Smooth muscle cell (in vitro differentiated cells): ENCODE measurements at regions not wholly inside any gene's neighbourhood (a gene's known extent, or its start where the extent isn't known, plus 50 kb on each side); places are given as distances from the start of the nearest gene placed in this dataset.

Experiments
- DNase-seq: peaks from one replicate; lab custom pipeline; 2025; ENCODE audit not compliant: unreplicated experiment; lab: John Stamatoyannopoulos, UW
- H2AFZ ChIP-seq: fragments of 200-600 bp; sonication (generic); 2 replicates; pipeline ENCODE4 v1.6.0; 2016; ENCODE audit warnings: antibody characterized with exemption, low read depth, mild to moderate bottlenecking
- H3F3A ChIP-seq: fragments of 200-600 bp; sonication (generic); 2 replicates; pipeline ENCODE4 v1.6.0; 2017; ENCODE audit warnings: antibody characterized with exemption, low read depth
- H3K27ac ChIP-seq: fragments of 200-600 bp; sonication (generic); 2 replicates; pipeline ENCODE4 v1.5.1; 2016; ENCODE audit warnings: low read depth, mild to moderate bottlenecking
- H3K27me3 ChIP-seq: fragments of 200-600 bp; sonication (generic); 2 replicates; pipeline ENCODE4 v1.6.1; 2016; ENCODE audit warnings: low read depth, mild to moderate bottlenecking
- H3K36me3 ChIP-seq: fragments of 200-600 bp; sonication (generic); 2 replicates; pipeline ENCODE4 v1.5.1; 2016; ENCODE audit warnings: low read depth
- H3K4me1 ChIP-seq: fragments of 200-600 bp; sonication (generic); 2 replicates; pipeline ENCODE4 v1.5.1; 2016; ENCODE audit warnings: low read depth
- H3K4me2 ChIP-seq: fragments of 200-600 bp; sonication (generic); 2 replicates; pipeline ENCODE4 v1.6.0; 2016; ENCODE audit warnings: mild to moderate bottlenecking
- H3K4me3 ChIP-seq: fragments of 200-600 bp; sonication (generic); 2 replicates; pipeline ENCODE4 v1.5.1; 2016; ENCODE audit warnings: mild to moderate bottlenecking
- H3K79me2 ChIP-seq: fragments of 200-600 bp; sonication (generic); 2 replicates; pipeline ENCODE4 v1.6.0; 2016; ENCODE audit warnings: low read depth, mild to moderate bottlenecking
- H3K9ac ChIP-seq: fragments of 200-600 bp; sonication (generic); 2 replicates; pipeline ENCODE4 v1.6.0; 2016; ENCODE audit warnings: low read depth
- H3K9me3 ChIP-seq: fragments of 200-600 bp; sonication (generic); replicated peaks from 2 replicates; pipeline ENCODE4 v1.5.1; 2016; ENCODE audit warnings: low read depth
- H4K20me1 ChIP-seq: fragments of 200-600 bp; sonication (generic); 2 replicates; pipeline ENCODE4 v1.6.0; 2016; ENCODE audit warnings: low read depth
- WGBS: methylation state at CpG from one replicate; pipeline ENCODE4 v1.1.7; 2016; ENCODE audit warnings: low lambda C conversion rate; 5-methylcytosine and 5-hydroxymethylcytosine counted together
- TF ChIP-seq, protein P1 (sequence below): fragments of 200-600 bp; sonication (generic); IDR thresholded peaks from 2 replicates; pipeline ENCODE4 v1.5.1; 2017; ENCODE audit warnings: borderline replicate concordance, mild to moderate bottlenecking, antibody characterized with exemption; ENCODE audit not compliant: insufficient read depth, poor library complexity, severe bottlenecking

DNA sequence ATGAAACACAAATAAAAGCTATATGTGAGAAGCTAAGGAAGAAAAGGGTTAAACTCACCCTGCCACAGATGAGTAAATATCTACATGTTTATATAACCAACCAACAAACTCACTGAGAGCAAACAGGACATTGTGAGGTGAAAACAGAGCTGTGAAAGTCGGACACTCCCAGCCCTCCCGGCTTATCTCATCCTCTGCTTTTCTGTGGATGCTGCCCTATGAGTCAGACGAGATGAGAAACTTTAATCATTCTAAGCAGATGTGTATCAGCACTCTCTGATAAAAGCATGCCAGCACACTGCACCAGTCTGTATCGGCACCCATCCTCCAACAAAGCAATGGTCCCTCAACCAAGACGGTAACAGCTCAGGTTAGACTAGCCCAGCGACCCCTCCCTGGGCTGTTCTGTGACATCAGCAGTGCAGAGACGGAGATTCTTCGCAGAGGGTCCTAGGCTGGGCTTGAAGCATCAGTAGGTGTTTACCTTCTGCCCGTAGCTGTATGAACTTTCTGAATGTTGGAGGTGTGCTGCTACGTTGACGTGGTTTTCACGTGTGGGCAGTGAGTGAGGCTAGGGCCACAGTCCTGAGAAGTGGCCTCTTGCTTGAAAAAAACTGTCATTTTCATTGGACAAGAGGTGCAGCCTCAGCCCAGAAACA, 119.8 kb upstream of the ALDH1A3 start:
- no peaks in the 10 kb centered on the region for H4K20me1 ChIP-seq
- H3K9ac ChIP-seq, result no peak overlapping the region
- WGBS, result 31% methylated on average over 12 of the region's 12 CpGs
- no peak for DNase-seq
- H3K9me3 ChIP-seq, result no peaks in the 10 kb centered on the region
- peak overlapping the region; percentile 28 for H3K4me3 ChIP-seq
- H3K36me3 ChIP-seq, result no peaks in the 10 kb centered on the region
- H3K27me3 ChIP-seq, result no peaks in the 10 kb centered on the region
- TF ChIP-seq, protein P1, sequence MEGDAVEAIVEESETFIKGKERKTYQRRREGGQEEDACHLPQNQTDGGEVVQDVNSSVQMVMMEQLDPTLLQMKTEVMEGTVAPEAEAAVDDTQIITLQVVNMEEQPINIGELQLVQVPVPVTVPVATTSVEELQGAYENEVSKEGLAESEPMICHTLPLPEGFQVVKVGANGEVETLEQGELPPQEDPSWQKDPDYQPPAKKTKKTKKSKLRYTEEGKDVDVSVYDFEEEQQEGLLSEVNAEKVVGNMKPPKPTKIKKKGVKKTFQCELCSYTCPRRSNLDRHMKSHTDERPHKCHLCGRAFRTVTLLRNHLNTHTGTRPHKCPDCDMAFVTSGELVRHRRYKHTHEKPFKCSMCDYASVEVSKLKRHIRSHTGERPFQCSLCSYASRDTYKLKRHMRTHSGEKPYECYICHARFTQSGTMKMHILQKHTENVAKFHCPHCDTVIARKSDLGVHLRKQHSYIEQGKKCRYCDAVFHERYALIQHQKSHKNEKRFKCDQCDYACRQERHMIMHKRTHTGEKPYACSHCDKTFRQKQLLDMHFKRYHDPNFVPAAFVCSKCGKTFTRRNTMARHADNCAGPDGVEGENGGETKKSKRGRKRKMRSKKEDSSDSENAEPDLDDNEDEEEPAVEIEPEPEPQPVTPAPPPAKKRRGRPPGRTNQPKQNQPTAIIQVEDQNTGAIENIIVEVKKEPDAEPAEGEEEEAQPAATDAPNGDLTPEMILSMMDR, result no peak
- H3K27ac ChIP-seq, result peak overlapping the region; percentile 37
- H3K4me1 ChIP-seq, result peaks cover 5% of the 10 kb centered on the region
- H2AFZ ChIP-seq, result no peak overlapping the region
- no peaks in the 10 kb centered on the region for H3F3A ChIP-seq
- H3K4me2 ChIP-seq, result peak overlapping the region; percentile 80
- no peaks in the 10 kb centered on the region for H3K79me2 ChIP-seq

DNA sequence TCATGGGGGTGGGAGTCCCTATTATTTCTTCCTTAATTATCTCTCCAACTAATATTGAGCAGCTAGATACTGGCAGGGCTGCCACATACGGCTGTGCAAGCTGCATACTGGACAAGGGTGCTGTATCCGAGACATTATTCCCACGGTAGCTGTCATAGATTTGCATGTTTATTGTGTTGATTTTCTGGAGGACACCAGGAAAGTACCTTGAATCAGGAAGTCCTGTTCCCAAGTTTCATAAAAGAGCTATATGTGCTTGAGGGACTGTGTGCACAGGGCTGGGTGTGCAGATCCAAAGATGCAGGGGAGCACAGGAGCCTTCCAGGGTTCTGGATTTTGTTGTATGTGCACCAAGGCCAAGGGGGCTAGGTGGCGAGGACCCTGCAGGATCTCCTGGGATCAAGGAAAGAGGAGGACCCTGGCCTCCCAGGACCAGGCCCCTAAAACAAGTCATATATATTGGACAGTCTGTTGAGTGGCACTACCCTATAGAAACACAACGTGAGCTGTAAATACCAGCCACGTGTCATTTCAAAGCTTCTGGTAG, 119.2 kb upstream of the ALDH1A3 start:
- DNase-seq, result no peak
- Histone ChIP-seq H3K9ac (no peak overlapping the region), H4K20me1 (no peaks in the 10 kb centered on the region), H3K79me2 (no peaks in the 10 kb centered on the region), H3K4me1 (peaks cover 5% of the 10 kb centered on the region), H3F3A (no peaks in the 10 kb centered on the region), H3K27me3 (no peaks in the 10 kb centered on the region), H3K4me2 (peak overlapping the region; percentile 80), H2AFZ (no peak overlapping the region), H3K4me3 (no peak overlapping the region), H3K36me3 (no peaks in the 10 kb centered on the region), H3K9me3 (no peaks in the 10 kb centered on the region), H3K27ac (no peak overlapping the region)
- TF ChIP-seq, protein P1, result no peak
- WGBS, result 92% methylated on average over 6 of the region's 6 CpGs

DNA sequence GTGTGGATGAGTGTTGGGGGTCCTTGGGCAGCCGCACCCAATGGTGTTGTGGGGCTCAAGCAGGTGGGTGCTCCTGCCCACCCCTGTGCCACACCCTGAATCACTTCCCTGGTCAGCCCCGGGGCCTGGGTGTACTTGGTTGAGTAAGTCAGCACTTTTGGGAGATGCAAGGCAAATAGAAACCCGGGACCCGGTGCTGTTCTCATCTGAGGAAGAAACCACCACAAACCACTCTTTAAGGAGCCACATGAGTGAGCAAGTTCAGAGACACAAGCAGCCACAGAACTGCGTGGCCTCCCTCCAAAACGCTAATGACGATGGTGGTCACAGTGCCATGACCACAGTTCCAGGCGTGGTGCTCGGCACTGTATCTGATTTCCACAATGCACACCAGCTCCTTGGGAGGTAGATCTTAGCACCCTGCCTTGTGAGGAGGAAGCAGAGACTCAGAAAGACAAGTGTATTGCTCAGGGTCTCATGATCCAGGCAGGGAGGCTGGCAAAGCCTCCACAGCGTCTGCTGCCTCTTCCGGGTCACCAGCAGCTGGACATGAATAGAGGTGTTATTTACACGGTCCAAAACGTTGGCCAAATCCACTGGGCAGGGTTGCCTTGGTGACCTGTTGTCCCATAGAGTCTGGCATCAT, 118.2 kb upstream of the ALDH1A3 start:
- Histone ChIP-seq H3K9me3 (no peaks in the 10 kb centered on the region), H3K4me1 (peaks cover 5% of the 10 kb centered on the region), H3K4me2 (no peak overlapping the region), H2AFZ (no peak overlapping the region), H3K4me3 (no peak overlapping the region), H3K27ac (no peak overlapping the region), H4K20me1 (no peaks in the 10 kb centered on the region), H3K9ac (no peak overlapping the region), H3F3A (no peaks in the 10 kb centered on the region), H3K27me3 (no peaks in the 10 kb centered on the region), H3K36me3 (no peaks in the 10 kb centered on the region), H3K79me2 (no peaks in the 10 kb centered on the region)
- 92% methylated on average over 13 of the region's 13 CpGs for WGBS
- TF ChIP-seq, protein P1, result no peak
- DNase-seq, result no peak
